ENCODE measurements at regions not wholly inside any gene's neighbourhood (a gene's known extent, or its start where the extent isn't known, plus 50 kb on each side); places are given as distances from the start of the nearest gene placed in this dataset.

- TF ChIP-seq CTCF (conservative IDR thresholded peaks at IDR 0.05) (no peak), EZH2 (IDR thresholded peaks at IDR 0.05; ENCODE audit: low read depth) (no peak)
Measured at GRCh38 chr5:130277002-130277401, 372.7 kb downstream of the CHSY3 start.
